ENCODE measurements at regions not wholly inside any gene's neighbourhood (a gene's known extent, or its start where the extent isn't known, plus 50 kb on each side); places are given as distances from the start of the nearest gene placed in this dataset.

DNA sequence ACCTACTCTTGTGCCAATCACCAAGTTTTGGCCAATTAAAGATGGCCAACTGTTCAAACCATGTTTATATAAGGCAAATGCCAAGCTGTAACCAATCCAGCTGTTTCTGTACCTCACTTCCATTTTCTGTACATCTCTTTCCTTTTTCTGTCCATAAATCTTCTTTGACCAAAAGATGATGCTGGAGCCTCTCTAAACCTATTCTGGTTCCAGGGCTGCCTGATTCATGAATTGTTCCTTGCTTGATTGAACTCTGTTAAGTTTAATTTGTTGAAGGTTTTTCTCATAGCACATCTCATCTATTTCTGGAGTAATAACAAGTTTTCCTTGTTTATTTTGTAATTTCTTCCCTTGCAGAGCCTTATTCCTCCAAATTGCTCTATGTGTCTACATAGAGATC lies 115.3 kb upstream of the SMAD3 start:
- no peak for DNase-seq (ENCODE audit: extremely low read depth, low read depth)
- H3K4me3 ChIP-seq (replicated peaks; ENCODE audit: low read depth, low read length): no peak overlapping the region
- TF ChIP-seq, protein P1, sequence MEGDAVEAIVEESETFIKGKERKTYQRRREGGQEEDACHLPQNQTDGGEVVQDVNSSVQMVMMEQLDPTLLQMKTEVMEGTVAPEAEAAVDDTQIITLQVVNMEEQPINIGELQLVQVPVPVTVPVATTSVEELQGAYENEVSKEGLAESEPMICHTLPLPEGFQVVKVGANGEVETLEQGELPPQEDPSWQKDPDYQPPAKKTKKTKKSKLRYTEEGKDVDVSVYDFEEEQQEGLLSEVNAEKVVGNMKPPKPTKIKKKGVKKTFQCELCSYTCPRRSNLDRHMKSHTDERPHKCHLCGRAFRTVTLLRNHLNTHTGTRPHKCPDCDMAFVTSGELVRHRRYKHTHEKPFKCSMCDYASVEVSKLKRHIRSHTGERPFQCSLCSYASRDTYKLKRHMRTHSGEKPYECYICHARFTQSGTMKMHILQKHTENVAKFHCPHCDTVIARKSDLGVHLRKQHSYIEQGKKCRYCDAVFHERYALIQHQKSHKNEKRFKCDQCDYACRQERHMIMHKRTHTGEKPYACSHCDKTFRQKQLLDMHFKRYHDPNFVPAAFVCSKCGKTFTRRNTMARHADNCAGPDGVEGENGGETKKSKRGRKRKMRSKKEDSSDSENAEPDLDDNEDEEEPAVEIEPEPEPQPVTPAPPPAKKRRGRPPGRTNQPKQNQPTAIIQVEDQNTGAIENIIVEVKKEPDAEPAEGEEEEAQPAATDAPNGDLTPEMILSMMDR (IDR thresholded peaks at IDR 0.05; ENCODE audit: low read depth, low read length, missing control alignments): no peak

DNA sequence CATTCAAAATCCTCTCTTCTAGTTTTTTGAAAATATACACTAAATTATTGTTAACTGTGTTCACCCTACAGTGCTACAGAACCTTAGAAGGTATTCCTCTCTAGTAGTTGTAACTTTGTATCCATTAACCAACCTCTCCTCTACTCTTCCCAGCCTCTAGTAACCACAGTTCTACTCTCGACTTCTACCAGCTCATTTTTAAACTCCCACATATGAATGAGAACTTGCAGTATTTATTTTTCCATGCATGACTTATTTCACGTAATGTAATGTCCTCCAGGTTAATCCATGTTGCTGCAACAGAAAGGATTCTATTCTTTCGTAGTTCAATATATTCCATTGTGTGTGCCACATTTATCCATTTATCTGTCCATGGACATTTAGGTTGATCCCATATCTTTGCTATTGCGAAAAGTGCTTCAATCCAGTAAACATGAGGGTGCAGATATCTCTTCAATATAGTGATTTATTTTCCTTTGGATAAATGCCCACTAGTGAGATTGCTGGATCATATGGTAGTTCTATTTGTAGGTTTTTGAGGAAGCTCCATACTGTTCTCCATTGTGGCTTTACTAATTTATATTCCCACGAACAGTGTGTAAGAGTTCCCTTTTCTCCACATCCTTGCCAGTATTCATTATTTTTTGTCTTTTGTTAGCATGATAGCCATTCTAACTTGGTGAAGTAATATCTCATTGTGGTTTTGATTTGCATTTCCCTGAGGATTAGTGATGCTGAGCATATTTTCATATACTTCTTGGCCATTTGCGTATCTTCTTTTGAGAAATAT lies 113.7 kb upstream of the SMAD3 start:
- no peak for DNase-seq (ENCODE audit: extremely low read depth, low read depth)
- TF ChIP-seq, protein P1 (IDR thresholded peaks at IDR 0.05; ENCODE audit: low read depth, low read length, missing control alignments): no peak
- no peak overlapping the region for H3K4me3 ChIP-seq (replicated peaks; ENCODE audit: low read depth, low read length)

DNA sequence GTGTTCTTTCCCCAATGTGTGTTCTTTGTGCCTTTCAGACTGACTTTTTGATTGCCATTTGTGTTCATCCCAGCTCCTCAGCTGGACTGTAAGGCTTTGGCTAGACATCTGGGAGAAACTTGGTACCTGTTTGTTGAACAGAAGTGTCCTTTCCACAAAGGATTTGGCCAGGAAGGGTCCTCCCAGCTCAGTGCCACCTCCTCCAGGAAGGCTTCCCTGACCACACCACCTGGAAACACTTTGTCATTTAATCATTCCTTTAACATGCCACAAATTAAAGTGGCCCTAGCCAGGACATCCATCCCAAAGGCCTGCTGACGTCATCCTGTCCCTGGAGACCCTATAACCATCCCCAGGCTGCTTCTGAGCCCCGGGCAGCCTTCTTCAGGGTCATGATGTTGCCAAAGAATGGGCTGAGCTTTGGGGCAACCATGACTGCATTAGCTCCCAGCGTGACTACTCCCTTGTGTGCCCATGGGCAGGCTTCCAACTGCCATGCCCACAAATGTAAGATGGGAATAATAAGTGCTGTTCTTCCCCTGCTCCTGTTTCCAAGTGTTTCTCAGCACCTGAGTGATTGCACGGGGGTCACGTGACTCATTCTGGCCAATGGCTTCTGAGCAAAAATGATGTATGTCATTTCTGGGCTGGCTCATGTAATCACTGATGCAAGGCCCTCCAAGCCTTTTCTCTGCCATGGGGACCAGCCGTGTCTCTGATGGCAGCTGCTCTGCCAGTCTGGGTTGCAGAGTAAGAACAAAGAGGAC lies 112.5 kb upstream of the SMAD3 start:
- no peak overlapping the region for H3K4me3 ChIP-seq (replicated peaks; ENCODE audit: low read depth, low read length)
- TF ChIP-seq, protein P1 (IDR thresholded peaks at IDR 0.05; ENCODE audit: low read depth, low read length, missing control alignments): no peak
- DNase-seq (ENCODE audit: extremely low read depth, low read depth): no peak

DNA sequence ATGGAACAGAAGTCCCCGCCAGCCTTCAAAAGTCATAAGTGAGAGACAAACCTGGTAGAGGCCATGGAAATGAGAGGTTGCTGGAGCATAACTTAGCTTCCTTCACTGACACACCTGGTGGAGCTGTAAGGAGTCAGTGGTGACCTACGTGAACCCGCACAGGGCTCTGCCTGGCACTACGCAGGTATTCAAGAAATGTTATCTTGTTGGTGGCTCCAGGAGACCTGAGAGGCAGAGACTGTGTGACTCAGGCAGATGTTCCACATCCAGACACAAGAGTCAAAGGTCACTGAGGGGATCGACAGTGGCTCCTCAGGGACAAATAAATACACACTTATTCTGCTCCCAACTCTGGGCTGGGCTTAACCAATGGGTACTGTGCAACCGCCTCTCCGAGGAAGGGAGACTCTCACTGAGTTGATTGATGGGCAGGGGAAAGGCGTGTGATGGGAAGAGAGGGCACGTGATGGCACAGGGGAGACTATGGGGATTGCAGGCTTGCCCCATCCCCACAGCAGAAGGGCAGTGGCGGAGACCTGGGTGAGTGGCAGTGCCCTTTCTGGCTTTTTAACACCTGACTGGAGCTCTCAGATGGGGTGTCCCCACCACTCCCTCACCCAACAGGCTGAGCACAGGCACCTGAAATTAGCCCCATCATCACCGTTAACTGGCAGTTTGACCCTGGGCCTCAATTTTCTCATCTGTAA lies 111.7 kb upstream of the SMAD3 start:
- TF ChIP-seq, protein P1 (IDR thresholded peaks at IDR 0.05; ENCODE audit: low read depth, low read length, missing control alignments): no peak
- DNase-seq (ENCODE audit: extremely low read depth, low read depth): no peak

DNA sequence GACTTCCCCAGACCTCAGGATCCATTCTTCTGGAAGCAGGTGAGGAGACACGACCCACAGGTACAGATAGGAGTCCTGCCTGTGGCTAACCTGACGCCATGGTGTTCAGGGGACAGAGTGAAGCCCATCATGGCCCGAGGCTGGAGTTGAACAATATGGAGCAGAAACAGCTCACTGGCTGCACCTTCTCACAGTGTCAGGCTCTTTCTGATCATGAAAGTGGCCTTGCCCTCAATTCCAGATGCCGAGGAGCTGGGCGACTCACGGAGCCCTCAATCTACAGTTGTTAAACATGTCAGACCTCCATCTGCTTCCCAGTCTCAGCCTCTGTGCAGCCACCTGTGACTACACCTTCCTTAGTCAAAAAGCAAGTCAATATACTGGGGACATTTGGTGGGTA lies 110.8 kb upstream of the SMAD3 start:
- no peak overlapping the region for H3K4me3 ChIP-seq (replicated peaks; ENCODE audit: low read depth, low read length)
- no peak for DNase-seq (ENCODE audit: extremely low read depth, low read depth)

More for the DNA sequence above, 111.7 kb upstream of the SMAD3 start:
- H3K4me3 ChIP-seq (replicated peaks; ENCODE audit: low read depth, low read length): no peak overlapping the region

DNA sequence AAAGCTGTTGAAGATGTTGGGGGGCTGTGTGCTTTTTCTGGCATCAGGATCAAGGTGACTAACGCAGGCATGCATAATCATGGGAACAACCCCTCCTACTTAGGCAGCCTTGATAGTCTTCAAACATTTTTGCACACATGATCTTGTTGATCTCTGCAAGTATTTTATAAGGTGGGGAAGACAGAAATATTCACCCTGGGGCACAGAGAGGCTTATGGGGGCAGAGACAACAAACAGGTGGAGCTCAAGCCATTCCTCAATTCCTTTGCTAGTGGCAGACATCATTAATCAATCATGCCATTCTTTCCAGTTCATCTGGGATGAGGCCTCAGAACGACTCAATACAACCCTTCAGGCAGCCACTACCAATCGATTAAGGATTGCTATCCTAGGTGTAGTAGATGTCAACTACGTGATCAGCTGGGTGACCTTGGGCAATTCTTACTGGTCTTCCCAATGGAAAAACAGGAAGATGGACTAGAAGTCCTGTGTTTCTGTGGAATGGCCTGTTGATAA lies 110.3 kb upstream of the SMAD3 start:
- no peak for DNase-seq (ENCODE audit: extremely low read depth, low read depth)
- no peak overlapping the region for H3K4me3 ChIP-seq (replicated peaks; ENCODE audit: low read depth, low read length)
- TF ChIP-seq, protein P1 (IDR thresholded peaks at IDR 0.05; ENCODE audit: low read depth, low read length, missing control alignments): no peak

More for the DNA sequence above, 110.8 kb upstream of the SMAD3 start:
- TF ChIP-seq, protein P1 (IDR thresholded peaks at IDR 0.05; ENCODE audit: low read depth, low read length, missing control alignments): no peak
